MCF 10A (cell line): ENCODE measurements at regions not wholly inside any gene's neighbourhood (a gene's known extent, or its start where the extent isn't known, plus 50 kb on each side); places are given as distances from the start of the nearest gene placed in this dataset.

Experiments
- BruUV-seq: library from RNA; stranded (reverse); fragments of 400-500 nt; replicated peaks from 2 replicates; lab custom pipeline; 2021; lab: Mats Ljungman, UMichigan
- CTCF ChIA-PET: fragments of 300-600 bp; sonication (Branson Sonifier 250); formaldehyde crosslinking; extraction: SDS; loops from one replicate; lab custom pipeline; 2021; ENCODE audit warnings: antibody characterized with exemption, inconsistent platforms; lab: Yijun Ruan, JAX
- POLR2A ChIA-PET: fragments of 300-600, 350-650 bp; sonication (Branson Sonifier 250); formaldehyde crosslinking; extraction: SDS; loops from one replicate; lab custom pipeline; 2020; ENCODE audit warnings: antibody characterized with exemption, inconsistent platforms; lab: Yijun Ruan, JAX
- DNase-seq: peaks from one replicate; pipeline ENCODE4 v3.0.0-alpha.2; 2018; ENCODE audit not compliant: unreplicated experiment
- H3K27ac Mint-ChIP-seq: one replicate; pipeline ENCODE4 v1.8.0; 2022; ENCODE audit warnings: mild to moderate bottlenecking, low read depth, mixed read lengths; ENCODE audit not compliant: unreplicated experiment
- H3K27me3 Mint-ChIP-seq: one replicate; pipeline ENCODE4 v1.8.0; 2022; ENCODE audit warnings: mixed read lengths; ENCODE audit not compliant: insufficient read depth, unreplicated experiment
- H3K36me3 Mint-ChIP-seq: one replicate; pipeline ENCODE4 v1.8.0; 2022; ENCODE audit warnings: mild to moderate bottlenecking, moderate library complexity, mixed read lengths; ENCODE audit not compliant: insufficient read depth, unreplicated experiment
- H3K4me1 Mint-ChIP-seq: one replicate; pipeline ENCODE4 v1.8.0; 2022; ENCODE audit warnings: mixed read lengths; ENCODE audit not compliant: insufficient read depth, unreplicated experiment
- H3K4me3 Mint-ChIP-seq: one replicate; pipeline ENCODE4 v1.8.0; 2022; ENCODE audit warnings: mild to moderate bottlenecking, moderate library complexity, mixed read lengths; ENCODE audit not compliant: unreplicated experiment
- H3K9me3 Mint-ChIP-seq: one replicate; pipeline ENCODE4 v1.8.0; 2022; ENCODE audit warnings: mixed read lengths; ENCODE audit not compliant: unreplicated experiment
- intact Hi-C: fragments of 100-400 bp; cut with micrococcal nuclease; formaldehyde crosslinking; loops from 2 replicates; pipeline ENCODE4 v1.14.1; 2022
- TF ChIP-seq, protein P1 (sequence below): fragments of 200-600 bp; IDR thresholded peaks from one replicate; pipeline ENCODE4 v1.8.0; 2022; ENCODE audit warnings: antibody characterized with exemption, mild to moderate bottlenecking; ENCODE audit not compliant: unreplicated experiment

- no TSS peak for BruUV-seq
- Mint-ChIP-seq H3K27ac (no peak overlapping the region), H3K9me3 (no peaks in the 10 kb centered on the region), H3K27me3 (peaks cover 66% of the 10 kb centered on the region), H3K36me3 (no peaks in the 10 kb centered on the region), H3K4me3 (no peak overlapping the region), H3K4me1 (no peaks in the 10 kb centered on the region)
- ChIA-PET CTCF (no interaction called here), POLR2A (interaction anchor here (0.6 to 1.5 kb wide), 4 partner anchors 13 to 1778 kb away, joined by 3 read pairs; no protein-coding TSS in a partner anchor)
- intact Hi-C loops = no loop called here
- TF ChIP-seq, protein P1, sequence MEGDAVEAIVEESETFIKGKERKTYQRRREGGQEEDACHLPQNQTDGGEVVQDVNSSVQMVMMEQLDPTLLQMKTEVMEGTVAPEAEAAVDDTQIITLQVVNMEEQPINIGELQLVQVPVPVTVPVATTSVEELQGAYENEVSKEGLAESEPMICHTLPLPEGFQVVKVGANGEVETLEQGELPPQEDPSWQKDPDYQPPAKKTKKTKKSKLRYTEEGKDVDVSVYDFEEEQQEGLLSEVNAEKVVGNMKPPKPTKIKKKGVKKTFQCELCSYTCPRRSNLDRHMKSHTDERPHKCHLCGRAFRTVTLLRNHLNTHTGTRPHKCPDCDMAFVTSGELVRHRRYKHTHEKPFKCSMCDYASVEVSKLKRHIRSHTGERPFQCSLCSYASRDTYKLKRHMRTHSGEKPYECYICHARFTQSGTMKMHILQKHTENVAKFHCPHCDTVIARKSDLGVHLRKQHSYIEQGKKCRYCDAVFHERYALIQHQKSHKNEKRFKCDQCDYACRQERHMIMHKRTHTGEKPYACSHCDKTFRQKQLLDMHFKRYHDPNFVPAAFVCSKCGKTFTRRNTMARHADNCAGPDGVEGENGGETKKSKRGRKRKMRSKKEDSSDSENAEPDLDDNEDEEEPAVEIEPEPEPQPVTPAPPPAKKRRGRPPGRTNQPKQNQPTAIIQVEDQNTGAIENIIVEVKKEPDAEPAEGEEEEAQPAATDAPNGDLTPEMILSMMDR = no peak
- DNase-seq = no peak
Measured at GRCh38 chr5:16311666-16312065, 132.1 kb upstream of the MARCHF11 start.

GRCh38 chr5:16306812-16307211 lies 127.2 kb upstream of the MARCHF11 start:
- H3K27me3 Mint-ChIP-seq = peaks cover 34% of the 10 kb centered on the region
- BruUV-seq = no TSS peak

GRCh38 chr5:16304846-16305245 lies 125.3 kb upstream of the MARCHF11 start:
- intact Hi-C loops = no loop called here
- TF ChIP-seq, protein P1 = no peak
- ChIA-PET CTCF (interaction anchor here (1.0 kb wide), 1 partner anchor 151 kb away, joined by 3 read pairs; no protein-coding TSS in a partner anchor), POLR2A (no interaction called here)
- Mint-ChIP-seq H3K4me3 (no peak overlapping the region), H3K9me3 (no peaks in the 10 kb centered on the region), H3K27ac (no peak overlapping the region), H3K36me3 (no peaks in the 10 kb centered on the region), H3K27me3 (peaks cover 17% of the 10 kb centered on the region), H3K4me1 (no peaks in the 10 kb centered on the region)
- peak; percentile 40 for DNase-seq
- BruUV-seq = no TSS peak

More at GRCh38 chr5:16306812-16307211, 127.2 kb upstream of the MARCHF11 start:
- no peaks in the 10 kb centered on the region for H3K4me1 Mint-ChIP-seq
- CTCF ChIA-PET = no interaction called here
- intact Hi-C loops = no loop called here
- no peaks in the 10 kb centered on the region for H3K36me3 Mint-ChIP-seq
- no peaks in the 10 kb centered on the region for H3K9me3 Mint-ChIP-seq
- DNase-seq = no peak
- H3K27ac Mint-ChIP-seq = no peak overlapping the region
- no peak overlapping the region for H3K4me3 Mint-ChIP-seq
- POLR2A ChIA-PET = no interaction called here
- TF ChIP-seq, protein P1 = no peak

GRCh38 chr5:16296946-16297345 lies 117.4 kb upstream of the MARCHF11 start:
- no peak for DNase-seq
- peaks cover 46% of the 10 kb centered on the region for H3K27me3 Mint-ChIP-seq
- POLR2A ChIA-PET = interaction anchor here (0.6 kb wide), 1 partner anchor 12 kb away, joined by 4 read pairs; no protein-coding TSS in a partner anchor
- H3K27ac Mint-ChIP-seq = no peak overlapping the region
- no peak overlapping the region for H3K4me3 Mint-ChIP-seq
- CTCF ChIA-PET = no interaction called here
- no peaks in the 10 kb centered on the region for H3K36me3 Mint-ChIP-seq
- intact Hi-C loops = no loop called here
- TF ChIP-seq, protein P1 = no peak
- no peaks in the 10 kb centered on the region for H3K4me1 Mint-ChIP-seq
- BruUV-seq = no TSS peak
- peaks cover 12% of the 10 kb centered on the region for H3K9me3 Mint-ChIP-seq
